Stomach (tissue), 4 donors: ENCODE measurements at regions not wholly inside any gene's neighbourhood (a gene's known extent, or its start where the extent isn't known, plus 50 kb on each side); places are given as distances from the start of the nearest gene placed in this dataset.

Experiments used
- EP300 ChIP-seq: sonication (generic); formaldehyde crosslinking; IDR thresholded peaks from one replicate; pipeline ENCODE4 v1.6.1; 2017; ENCODE audit warnings: antibody characterized with exemption
- POLR2A ChIP-seq, 4 donors: fragments of 450-650 bp; IDR thresholded peaks; one replicate each; pipeline ENCODE4 v1.6.1; 2016; ENCODE audit warnings: antibody characterized with exemption in 4 of 4, control low read depth in 2 of 4, mild to moderate bottlenecking in 1 of 4, moderate library complexity in 1 of 4
- POLR2AphosphoS5 ChIP-seq, 3 donors: sonication (generic); formaldehyde crosslinking; IDR thresholded peaks; one replicate each; pipeline ENCODE4 v1.6.1; 2016; ENCODE audit warnings: antibody characterized with exemption in 3 of 3
- TF ChIP-seq, protein P1 (sequence below), 7 experiments: fragments of 450-650 bp in 4 of 7; fragments of 200-600 bp in 3 of 7; sonication (generic) in 3 of 7; IDR thresholded peaks; one replicate each; pipeline ENCODE4 v1.5.1; 2016 to 2019; ENCODE audit warnings: antibody characterized with exemption in 7 of 7, control low read depth in 2 of 7, mild to moderate bottlenecking in 1 of 7

DNA sequence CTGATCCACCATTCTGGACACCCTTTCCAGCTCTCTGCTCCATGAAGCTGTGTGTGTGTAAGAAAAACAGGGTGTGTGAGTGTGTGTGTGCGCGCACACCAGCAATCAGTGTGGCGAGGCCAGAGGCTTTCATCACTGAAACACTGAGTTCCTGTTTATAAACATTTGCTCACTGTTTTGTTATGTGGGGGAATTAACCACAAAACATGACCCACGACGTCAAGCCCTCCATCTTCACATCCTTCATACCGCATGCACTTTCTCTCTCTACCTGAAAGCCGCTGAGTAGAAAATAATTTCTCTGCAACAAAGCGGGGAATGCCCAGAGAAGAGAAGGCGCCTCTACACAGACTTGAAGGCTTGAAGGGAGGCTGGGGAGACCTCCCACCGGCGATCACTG is 148.9 kb upstream of the IRF2BP2 start:
- TF ChIP-seq POLR2AphosphoS5 (IDR thresholded peaks at IDR 0.05) (peak in 2 of 3 donors; percentile 23 to 27), POLR2A (IDR thresholded peaks at IDR 0.05) (no peak), EP300 (no peak)
- TF ChIP-seq, protein P1, sequence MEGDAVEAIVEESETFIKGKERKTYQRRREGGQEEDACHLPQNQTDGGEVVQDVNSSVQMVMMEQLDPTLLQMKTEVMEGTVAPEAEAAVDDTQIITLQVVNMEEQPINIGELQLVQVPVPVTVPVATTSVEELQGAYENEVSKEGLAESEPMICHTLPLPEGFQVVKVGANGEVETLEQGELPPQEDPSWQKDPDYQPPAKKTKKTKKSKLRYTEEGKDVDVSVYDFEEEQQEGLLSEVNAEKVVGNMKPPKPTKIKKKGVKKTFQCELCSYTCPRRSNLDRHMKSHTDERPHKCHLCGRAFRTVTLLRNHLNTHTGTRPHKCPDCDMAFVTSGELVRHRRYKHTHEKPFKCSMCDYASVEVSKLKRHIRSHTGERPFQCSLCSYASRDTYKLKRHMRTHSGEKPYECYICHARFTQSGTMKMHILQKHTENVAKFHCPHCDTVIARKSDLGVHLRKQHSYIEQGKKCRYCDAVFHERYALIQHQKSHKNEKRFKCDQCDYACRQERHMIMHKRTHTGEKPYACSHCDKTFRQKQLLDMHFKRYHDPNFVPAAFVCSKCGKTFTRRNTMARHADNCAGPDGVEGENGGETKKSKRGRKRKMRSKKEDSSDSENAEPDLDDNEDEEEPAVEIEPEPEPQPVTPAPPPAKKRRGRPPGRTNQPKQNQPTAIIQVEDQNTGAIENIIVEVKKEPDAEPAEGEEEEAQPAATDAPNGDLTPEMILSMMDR (IDR thresholded peaks at IDR 0.05): no peak
